HFF-Myc (cell line): ENCODE measurements at regions not wholly inside any gene's neighbourhood (a gene's known extent, or its start where the extent isn't known, plus 50 kb on each side); places are given as distances from the start of the nearest gene placed in this dataset.

Source experiments
- DNase-seq: peaks from one replicate; pipeline ENCODE4 v3.0.0-alpha.2; 2011; ENCODE audit warnings: low read depth; ENCODE audit errors: extremely low read depth
- H3K4me3 ChIP-seq: replicated peaks from 2 replicates; pipeline ENCODE4 v1.5.1; 2011; ENCODE audit warnings: low read depth, mild to moderate bottlenecking, control low read depth, low read length
- TF ChIP-seq, protein P1 (sequence below): IDR thresholded peaks from 2 replicates; pipeline ENCODE4 v1.5.1; 2012; ENCODE audit warnings: mild to moderate bottlenecking, low read depth, low read length, control low read depth; ENCODE audit errors: missing control alignments

DNA sequence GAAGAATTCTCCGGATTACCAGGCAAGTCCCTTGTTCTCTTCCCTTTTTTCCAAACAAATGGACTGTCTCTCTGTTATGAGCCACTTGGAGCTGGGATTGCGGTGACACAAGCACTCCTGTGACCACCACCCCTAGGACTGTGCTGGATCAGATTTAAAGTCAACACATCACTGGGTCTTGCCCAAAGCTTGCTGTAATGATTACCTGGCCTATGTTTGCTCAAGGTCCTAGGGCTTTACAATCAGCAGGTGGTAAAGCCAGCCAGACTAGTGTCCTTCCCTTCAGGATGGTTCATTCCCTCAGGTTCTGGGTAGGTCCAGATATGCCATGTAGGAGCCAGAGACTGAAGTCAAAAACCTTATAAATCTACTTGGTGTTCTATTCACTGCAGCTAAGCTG, 144.7 kb downstream of the COX18 start:
- no peak for DNase-seq
- TF ChIP-seq, protein P1, sequence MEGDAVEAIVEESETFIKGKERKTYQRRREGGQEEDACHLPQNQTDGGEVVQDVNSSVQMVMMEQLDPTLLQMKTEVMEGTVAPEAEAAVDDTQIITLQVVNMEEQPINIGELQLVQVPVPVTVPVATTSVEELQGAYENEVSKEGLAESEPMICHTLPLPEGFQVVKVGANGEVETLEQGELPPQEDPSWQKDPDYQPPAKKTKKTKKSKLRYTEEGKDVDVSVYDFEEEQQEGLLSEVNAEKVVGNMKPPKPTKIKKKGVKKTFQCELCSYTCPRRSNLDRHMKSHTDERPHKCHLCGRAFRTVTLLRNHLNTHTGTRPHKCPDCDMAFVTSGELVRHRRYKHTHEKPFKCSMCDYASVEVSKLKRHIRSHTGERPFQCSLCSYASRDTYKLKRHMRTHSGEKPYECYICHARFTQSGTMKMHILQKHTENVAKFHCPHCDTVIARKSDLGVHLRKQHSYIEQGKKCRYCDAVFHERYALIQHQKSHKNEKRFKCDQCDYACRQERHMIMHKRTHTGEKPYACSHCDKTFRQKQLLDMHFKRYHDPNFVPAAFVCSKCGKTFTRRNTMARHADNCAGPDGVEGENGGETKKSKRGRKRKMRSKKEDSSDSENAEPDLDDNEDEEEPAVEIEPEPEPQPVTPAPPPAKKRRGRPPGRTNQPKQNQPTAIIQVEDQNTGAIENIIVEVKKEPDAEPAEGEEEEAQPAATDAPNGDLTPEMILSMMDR: no peak
- H3K4me3 ChIP-seq: no peak overlapping the region

DNA sequence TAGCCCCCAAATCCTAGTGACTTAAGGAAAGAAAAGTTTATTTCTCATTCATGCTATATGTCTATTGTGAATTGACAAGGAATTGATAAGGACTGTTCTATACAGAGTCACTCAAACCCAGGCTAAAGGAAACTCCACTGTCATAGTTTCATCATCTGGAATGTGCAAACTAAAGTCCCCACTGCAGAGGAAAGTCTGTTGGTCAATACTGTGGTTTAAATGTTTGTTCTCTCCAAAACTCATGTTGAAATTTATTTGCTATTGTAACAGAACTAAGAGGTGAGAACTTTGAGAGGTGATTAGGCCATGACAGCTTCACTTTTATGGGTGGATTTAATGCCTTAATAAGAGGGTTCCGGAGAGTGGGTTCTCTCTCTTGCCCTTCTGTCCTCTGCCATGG, 149.6 kb downstream of the COX18 start:
- no peak overlapping the region for H3K4me3 ChIP-seq
- no peak for DNase-seq
- TF ChIP-seq, protein P1: no peak

DNA sequence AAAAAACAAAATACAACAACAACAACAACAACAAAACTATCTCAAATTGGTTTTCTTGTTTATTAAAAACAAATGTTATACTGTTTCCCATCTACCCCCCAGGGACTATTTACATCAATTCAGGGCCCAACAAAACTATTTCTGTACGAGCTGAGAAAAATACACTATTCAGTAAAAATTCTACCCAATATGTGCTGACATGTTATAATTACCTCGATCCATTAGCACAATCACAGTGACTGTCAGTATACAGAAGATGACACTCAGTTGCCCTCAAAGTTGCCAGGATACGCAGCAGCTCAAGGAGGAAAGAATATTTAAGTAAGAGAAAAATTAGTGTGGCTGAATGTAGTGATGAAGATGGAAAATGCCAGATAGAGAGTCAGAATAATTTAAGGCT, 150.1 kb downstream of the COX18 start:
- H3K4me3 ChIP-seq: no peak overlapping the region
- DNase-seq: no peak
- TF ChIP-seq, protein P1: no peak

DNA sequence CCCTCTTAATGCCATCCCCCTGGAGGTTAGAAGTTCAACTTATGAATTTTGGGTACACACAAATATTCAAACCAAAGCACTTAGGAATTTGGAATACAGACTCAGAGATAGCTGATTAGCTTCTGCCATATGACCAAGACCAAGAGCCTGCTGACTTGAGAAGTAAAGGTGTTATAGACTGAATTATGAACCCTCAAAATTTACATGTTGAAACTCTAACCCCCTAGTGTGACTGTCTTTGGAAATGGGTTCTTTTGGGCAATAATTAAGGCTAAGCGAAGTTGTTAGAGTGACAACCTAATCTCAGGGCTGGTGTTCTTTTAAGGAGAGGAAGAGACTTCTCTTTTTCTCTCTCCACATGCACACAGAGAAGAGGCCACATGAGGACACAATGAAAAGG, 151.2 kb downstream of the COX18 start:
- TF ChIP-seq, protein P1: no peak
- no peak for DNase-seq
- H3K4me3 ChIP-seq: no peak overlapping the region

DNA sequence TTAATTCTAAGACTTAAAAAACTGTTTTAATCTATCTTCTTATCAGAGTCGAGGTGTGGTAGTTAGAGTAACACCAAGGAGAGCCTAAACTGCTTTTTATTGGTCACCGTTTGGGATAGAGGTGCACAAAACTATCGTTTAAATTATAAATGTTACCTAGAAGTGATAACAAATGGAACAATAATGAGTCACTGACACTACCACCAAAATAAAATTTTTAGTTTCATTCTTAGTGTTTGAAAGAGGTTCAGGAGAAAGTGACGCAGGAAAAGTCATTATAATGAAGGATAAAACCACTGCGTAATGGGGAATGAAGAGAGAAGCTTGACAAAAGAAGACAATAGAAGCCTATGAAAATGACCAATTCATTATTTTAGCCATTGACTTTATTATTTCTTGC, 158.2 kb downstream of the COX18 start:
- no peak for DNase-seq
- TF ChIP-seq, protein P1: no peak
- no peak overlapping the region for H3K4me3 ChIP-seq

DNA sequence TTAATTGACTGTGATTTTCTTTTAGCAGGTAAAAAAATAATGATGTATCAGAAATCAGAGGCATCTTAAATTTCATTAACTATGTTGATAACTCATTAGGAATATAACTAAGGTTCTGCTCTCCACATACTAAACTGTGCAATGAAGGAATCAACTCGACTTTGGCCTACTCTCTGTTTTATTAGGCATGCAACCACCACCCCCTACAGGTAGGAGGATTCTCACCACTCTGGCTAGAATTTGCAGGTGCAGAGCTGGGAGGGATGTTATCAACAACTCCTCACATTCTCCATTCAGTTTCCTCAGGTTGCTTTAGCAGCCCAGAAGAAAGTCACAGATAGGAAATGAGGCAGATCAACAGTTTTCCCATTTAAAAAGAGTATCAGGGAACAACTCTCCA, 160.1 kb downstream of the COX18 start:
- TF ChIP-seq, protein P1: no peak
- DNase-seq: no peak
- no peak overlapping the region for H3K4me3 ChIP-seq

DNA sequence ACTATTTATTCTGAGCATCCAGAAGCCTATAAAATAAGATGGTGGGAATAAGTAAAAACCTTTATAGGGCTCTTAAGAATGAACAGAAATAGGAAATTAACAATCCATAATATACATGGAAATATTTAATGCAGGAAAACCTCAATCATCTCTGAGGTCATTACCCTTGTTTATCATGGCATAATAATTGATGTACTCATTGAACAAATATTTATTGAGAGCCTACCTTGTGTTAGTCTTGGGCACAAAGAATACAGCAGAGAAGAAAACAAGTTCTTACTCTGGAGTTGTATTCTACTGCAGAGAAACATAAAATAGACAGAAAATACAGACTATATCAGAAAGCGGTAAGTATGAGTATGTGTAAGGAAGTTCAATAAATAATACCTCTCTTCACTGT, 167.2 kb downstream of the COX18 start:
- no peak overlapping the region for H3K4me3 ChIP-seq
- DNase-seq: no peak
- TF ChIP-seq, protein P1: no peak
